OCI-LY1 (cell line): ENCODE measurements at regions not wholly inside any gene's neighbourhood (a gene's known extent, or its start where the extent isn't known, plus 50 kb on each side); places are given as distances from the start of the nearest gene placed in this dataset.

Experiments
- CTCF ChIP-seq: fragments of 200-600 bp; sonication (generic), shearing (Covaris generic); IDR thresholded peaks from 2 replicates; pipeline ENCODE4 v1.5.1; 2017; ENCODE audit warnings: mild to moderate bottlenecking, antibody characterized with exemption, low read length, moderate library complexity, mixed read lengths
- EZH2 ChIP-seq: fragments of 200-600 bp; sonication (generic), shearing (Covaris generic); IDR thresholded peaks from 2 replicates; pipeline ENCODE4 v1.8.0; 2017; ENCODE audit warnings: borderline replicate concordance, mixed run types, mild to moderate bottlenecking, antibody characterized with exemption, low read length, moderate library complexity, mixed read lengths

GRCh38 chr14:42804141-42804540 is 1197.5 kb downstream of the LRFN5 start:
- TF ChIP-seq CTCF = no peak
- TF ChIP-seq EZH2 = no peak
